Parathyroid adenoma (tissue), 2 donors: ENCODE measurements at regions not wholly inside any gene's neighbourhood (a gene's known extent, or its start where the extent isn't known, plus 50 kb on each side); places are given as distances from the start of the nearest gene placed in this dataset.

Experiments
- H2AFZ ChIP-seq: fragments of 300-600 bp; sonication (generic); one replicate; pipeline ENCODE4 v1.7.0; 2017; ENCODE audit warnings: antibody characterized with exemption, mild to moderate bottlenecking
- H3K27ac ChIP-seq: fragments of 300-600 bp; sonication (generic); one replicate; pipeline ENCODE4 v1.7.0; 2017
- H3K27me3 ChIP-seq: fragments of 300-600 bp; sonication (generic); one replicate; pipeline ENCODE4 v1.7.0; 2017; ENCODE audit warnings: low read length; ENCODE audit not compliant: control insufficient read depth, insufficient read depth
- H3K36me3 ChIP-seq: fragments of 300-600 bp; sonication (generic); one replicate; pipeline ENCODE4 v1.7.0; 2017; ENCODE audit warnings: low read length; ENCODE audit not compliant: control insufficient read depth, insufficient read depth
- H3K4me1 ChIP-seq: fragments of 300-600 bp; sonication (generic); one replicate; pipeline ENCODE4 v1.7.0; 2017; ENCODE audit warnings: control low read depth
- H3K4me2 ChIP-seq: fragments of 300-600 bp; sonication (generic); one replicate; pipeline ENCODE4 v1.7.0; 2017; ENCODE audit warnings: low read length
- H3K4me3 ChIP-seq: fragments of 300-600 bp; sonication (generic); one replicate; pipeline ENCODE4 v1.7.0; 2017; ENCODE audit warnings: low read depth, low read length
- H3K79me2 ChIP-seq: fragments of 300-600 bp; sonication (generic); one replicate; pipeline ENCODE4 v1.7.0; 2017; ENCODE audit warnings: control low read depth
- H3K9ac ChIP-seq: fragments of 300-600 bp; sonication (generic); one replicate; pipeline ENCODE4 v1.7.0; 2017; ENCODE audit warnings: mild to moderate bottlenecking
- H3K9me3 ChIP-seq: fragments of 300-600 bp; sonication (generic); one replicate; pipeline ENCODE4 v1.7.0; 2017; ENCODE audit warnings: low read length; ENCODE audit not compliant: control insufficient read depth
- CTCF ChIP-seq: fragments of 300-600 bp; sonication (generic); IDR thresholded peaks from one replicate; pipeline ENCODE4 v1.7.0; 2017; ENCODE audit warnings: antibody characterized with exemption, mild to moderate bottlenecking
- donor health status: primary hyperparathyroidism.

GRCh38 chr12:41634091-41634490, 446.0 kb downstream of the PDZRN4 start:
- Histone ChIP-seq H3K4me3 (no peak overlapping the region), H3K36me3 (no peaks in the 10 kb centered on the region), H3K79me2 (no peaks in the 10 kb centered on the region), H2AFZ (no peak overlapping the region), H3K27me3 (no peaks in the 10 kb centered on the region), H3K4me2 (no peak overlapping the region), H3K9ac (no peak overlapping the region), H3K4me1 (no peaks in the 10 kb centered on the region), H3K9me3 (no peaks in the 10 kb centered on the region), H3K27ac (no peak overlapping the region)
- no peak for TF ChIP-seq CTCF

- Histone ChIP-seq H3K27ac (no peak overlapping the region), H3K9me3 (no peaks in the 10 kb centered on the region), H3K9ac (no peak overlapping the region)
Observed at GRCh38 chr12:41629611-41630010, 441.5 kb downstream of the PDZRN4 start.

GRCh38 chr12:41627476-41627875, 439.4 kb downstream of the PDZRN4 start:
- TF ChIP-seq CTCF: no peak
- H3K27ac ChIP-seq: no peak overlapping the region

More at GRCh38 chr12:41629611-41630010, 441.5 kb downstream of the PDZRN4 start:
- TF ChIP-seq CTCF: no peak
- Histone ChIP-seq H3K27me3 (no peaks in the 10 kb centered on the region), H3K79me2 (no peaks in the 10 kb centered on the region), H2AFZ (no peak overlapping the region), H3K4me2 (no peak overlapping the region), H3K4me3 (no peak overlapping the region), H3K36me3 (no peaks in the 10 kb centered on the region), H3K4me1 (no peaks in the 10 kb centered on the region)

GRCh38 chr12:41624571-41624970, 436.5 kb downstream of the PDZRN4 start:
- H3K9ac ChIP-seq: no peak overlapping the region
- no peaks in the 10 kb centered on the region for H3K4me1 ChIP-seq
- no peaks in the 10 kb centered on the region for H3K9me3 ChIP-seq
- H3K79me2 ChIP-seq: no peaks in the 10 kb centered on the region
- H3K4me2 ChIP-seq: no peak overlapping the region
- H3K36me3 ChIP-seq: no peaks in the 10 kb centered on the region
- no peak overlapping the region for H3K27ac ChIP-seq
- H3K27me3 ChIP-seq: no peaks in the 10 kb centered on the region
- TF ChIP-seq CTCF: no peak
- no peak overlapping the region for H2AFZ ChIP-seq
- no peak overlapping the region for H3K4me3 ChIP-seq

More at GRCh38 chr12:41627476-41627875, 439.4 kb downstream of the PDZRN4 start:
- Histone ChIP-seq H3K4me1 (no peaks in the 10 kb centered on the region), H3K79me2 (no peaks in the 10 kb centered on the region), H3K4me3 (no peak overlapping the region), H3K9ac (no peak overlapping the region), H2AFZ (no peak overlapping the region), H3K36me3 (no peaks in the 10 kb centered on the region), H3K27me3 (no peaks in the 10 kb centered on the region), H3K4me2 (no peak overlapping the region), H3K9me3 (no peaks in the 10 kb centered on the region)
